IPS-NIHi7 (cell line): ENCODE measurements at regions not wholly inside any gene's neighbourhood (a gene's known extent, or its start where the extent isn't known, plus 50 kb on each side); places are given as distances from the start of the nearest gene placed in this dataset.

ENCODE experiments used
- DNase-seq: peaks from one replicate; pipeline ENCODE4 v3.0.0; 2012; ENCODE audit warnings: mixed read lengths; ENCODE audit errors: extremely low spot score

- DNase-seq, result no peak
Observed at GRCh38 chr12:66910366-66910974, 231.6 kb upstream of the GRIP1 start.

GRCh38 chr12:66915306-66915904 lies 236.5 kb upstream of the GRIP1 start:
- peak; percentile 17 for DNase-seq

- no peak for DNase-seq
Observed at GRCh38 chr12:66916189-66916588, 237.3 kb upstream of the GRIP1 start.

- DNase-seq, result no peak
Observed at GRCh38 chr12:66919466-66919865, 240.6 kb upstream of the GRIP1 start.

GRCh38 chr12:66920205-66920604 lies 241.3 kb upstream of the GRIP1 start:
- no peak for DNase-seq

- no peak for DNase-seq
Observed at GRCh38 chr12:66921151-66921550, 242.3 kb upstream of the GRIP1 start.

GRCh38 chr12:66925083-66925482 lies 246.2 kb upstream of the GRIP1 start:
- no peak for DNase-seq

GRCh38 chr12:66929121-66929520 lies 250.2 kb upstream of the GRIP1 start:
- no peak for DNase-seq

GRCh38 chr12:66931091-66931490 lies 252.2 kb upstream of the GRIP1 start:
- DNase-seq, result no peak

GRCh38 chr12:66932126-66932525 lies 253.2 kb upstream of the GRIP1 start:
- DNase-seq, result no peak

GRCh38 chr12:66934302-66935062 lies 255.6 kb upstream of the GRIP1 start:
- DNase-seq, result no peak

GRCh38 chr12:66941150-66941549 lies 262.3 kb upstream of the GRIP1 start:
- no peak for DNase-seq

GRCh38 chr12:66942741-66943465 lies 264.0 kb upstream of the GRIP1 start:
- DNase-seq, result peak; percentile 23

GRCh38 chr12:66944365-66944764 lies 265.5 kb upstream of the GRIP1 start:
- DNase-seq, result peak; percentile 20

- no peak for DNase-seq
Observed at GRCh38 chr12:66945189-66945817, 266.4 kb upstream of the GRIP1 start.

- no peak for DNase-seq
Observed at GRCh38 chr12:66947119-66947518, 268.2 kb upstream of the GRIP1 start.

- DNase-seq, result no peak
Observed at GRCh38 chr12:66952668-66953067, 273.8 kb upstream of the GRIP1 start.

- DNase-seq, result no peak
Observed at GRCh38 chr12:66956300-66956699, 277.4 kb upstream of the GRIP1 start.

GRCh38 chr12:66959276-66959675 lies 280.4 kb upstream of the GRIP1 start:
- no peak for DNase-seq

- no peak for DNase-seq
Observed at GRCh38 chr12:66960006-66960405, 281.1 kb upstream of the GRIP1 start.

- DNase-seq, result peak; percentile 38
Observed at GRCh38 chr12:66960704-66961690, 282.1 kb upstream of the GRIP1 start.
